ENCODE measurements at regions not wholly inside any gene's neighbourhood (a gene's known extent, or its start where the extent isn't known, plus 50 kb on each side); places are given as distances from the start of the nearest gene placed in this dataset.

DNA sequence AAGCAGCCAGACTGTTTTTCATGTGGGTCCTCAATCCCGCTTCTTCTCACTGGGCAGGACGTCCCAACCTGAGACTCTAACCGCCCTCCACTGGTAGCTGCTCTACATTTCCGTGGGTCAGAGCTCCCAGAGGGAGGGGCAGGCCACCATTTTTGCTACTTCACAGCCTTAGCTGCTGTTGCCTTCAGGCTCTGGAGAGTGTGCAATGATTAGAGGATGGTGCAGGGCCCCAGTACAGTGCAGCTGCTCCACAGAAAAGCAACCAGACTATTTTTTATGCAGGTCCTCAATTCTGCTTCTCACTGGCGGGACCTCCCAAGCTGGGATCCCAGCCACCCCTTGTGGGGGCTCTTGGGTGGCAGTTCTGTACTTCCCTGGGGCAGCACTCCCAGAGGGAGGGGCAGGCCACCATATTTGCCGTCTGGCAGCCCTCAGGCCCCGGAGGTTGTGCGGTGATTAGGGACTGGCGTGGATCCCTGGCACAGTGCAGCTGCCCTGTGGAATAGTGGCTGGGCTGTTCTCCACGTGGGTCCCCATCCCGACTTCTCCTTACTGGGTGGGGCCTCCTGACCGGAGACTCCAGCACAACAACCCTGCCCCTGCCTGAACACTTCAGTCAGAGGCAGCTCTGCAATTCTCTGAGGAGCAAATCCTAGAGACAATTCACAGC lies 647.6 kb upstream of the PKN2 start:
- FAIRE-seq, result no peak

DNA sequence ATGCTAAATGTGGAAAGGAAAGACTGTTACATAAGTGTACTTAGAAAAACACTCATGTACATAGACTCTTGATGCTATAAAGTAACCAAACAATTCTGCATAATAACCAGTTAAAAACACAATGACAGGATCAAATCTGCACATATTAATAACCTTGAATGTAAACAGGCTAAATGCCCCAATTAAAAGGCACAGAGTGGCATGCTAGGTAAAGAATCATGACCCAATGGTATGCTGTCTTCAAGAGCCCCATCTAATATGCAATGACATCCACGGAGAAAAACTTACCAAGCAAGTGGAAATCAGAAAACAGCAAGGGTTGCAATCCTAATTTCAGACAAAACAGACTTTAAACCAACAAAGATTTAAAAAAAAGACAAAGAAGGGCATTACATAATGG lies 644.8 kb upstream of the PKN2 start:
- no peak for FAIRE-seq

DNA sequence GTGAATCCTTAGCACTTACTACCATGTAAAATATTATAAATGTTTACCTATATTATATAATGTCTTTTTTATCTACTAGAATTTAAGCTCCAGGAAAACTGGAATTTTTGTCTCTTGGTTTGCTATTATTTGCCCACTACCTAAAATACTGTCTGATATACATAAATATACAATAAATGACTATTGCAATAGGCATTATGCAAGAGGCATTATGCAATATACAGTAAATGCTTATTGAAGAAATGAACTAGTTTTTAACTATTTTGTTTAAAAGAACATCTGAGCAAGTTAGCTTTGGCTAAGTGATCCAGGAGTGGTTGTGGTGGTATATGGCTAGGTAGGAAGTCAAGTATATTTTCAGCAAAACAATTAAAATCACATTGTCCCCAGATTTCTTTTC lies 640.2 kb upstream of the PKN2 start:
- no peak for FAIRE-seq

DNA sequence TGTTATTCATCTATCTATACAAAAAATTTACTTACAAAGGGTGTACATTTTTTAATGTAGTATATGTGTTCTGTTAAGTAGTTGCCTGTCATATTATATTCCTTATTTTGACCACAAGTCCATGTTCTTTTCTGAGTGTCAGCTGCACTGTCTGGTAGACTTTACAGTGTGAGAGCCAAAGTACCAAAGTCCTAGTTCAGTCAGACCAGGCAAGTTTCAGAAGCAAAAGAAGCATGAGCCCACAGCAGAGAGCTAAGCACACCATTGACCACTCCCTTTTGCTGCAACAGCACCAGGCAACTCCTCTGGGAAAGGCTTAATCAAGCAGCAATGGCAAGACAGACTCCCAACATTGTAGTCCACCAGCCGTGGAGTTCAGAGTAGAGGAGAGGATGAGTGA lies 631.9 kb upstream of the PKN2 start:
- FAIRE-seq, result no peak

DNA sequence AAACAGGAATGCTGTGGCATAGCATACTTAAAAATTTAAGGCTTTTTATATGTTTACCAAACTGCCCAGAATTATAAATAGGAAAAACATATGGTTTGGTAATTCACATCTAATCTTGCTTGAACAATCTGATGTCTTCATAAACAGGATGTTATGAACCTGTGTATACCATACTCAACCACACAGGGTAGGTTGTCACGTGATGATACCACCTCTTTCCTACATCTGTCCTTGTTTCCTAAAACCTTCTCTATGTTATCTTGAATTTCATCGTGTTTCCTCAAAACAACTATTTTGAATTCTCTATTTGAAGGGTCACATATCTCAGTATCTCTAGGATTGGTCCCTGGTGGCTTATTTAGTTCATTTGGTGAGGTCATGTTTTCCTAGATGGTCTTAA lies 631.0 kb upstream of the PKN2 start:
- no peak for FAIRE-seq

DNA sequence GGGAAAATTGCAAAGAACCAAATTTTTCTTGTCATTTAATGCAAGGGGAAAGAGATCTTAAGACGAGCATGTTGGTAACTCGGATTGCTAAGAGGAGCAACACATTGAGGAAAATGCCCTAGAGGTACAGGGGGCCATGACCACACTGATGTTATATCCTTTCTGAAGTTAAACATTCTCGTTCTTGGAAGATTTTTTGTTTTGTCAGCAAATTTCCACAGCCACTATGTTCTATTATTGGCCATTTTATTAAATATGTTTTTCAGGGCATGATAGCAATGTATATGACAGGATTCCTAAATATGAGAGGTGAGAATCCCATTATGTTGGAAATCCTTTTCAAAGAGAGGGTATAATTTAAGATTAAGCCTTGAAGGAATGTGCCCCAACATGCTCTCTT lies 627.2 kb upstream of the PKN2 start:
- FAIRE-seq, result no peak

DNA sequence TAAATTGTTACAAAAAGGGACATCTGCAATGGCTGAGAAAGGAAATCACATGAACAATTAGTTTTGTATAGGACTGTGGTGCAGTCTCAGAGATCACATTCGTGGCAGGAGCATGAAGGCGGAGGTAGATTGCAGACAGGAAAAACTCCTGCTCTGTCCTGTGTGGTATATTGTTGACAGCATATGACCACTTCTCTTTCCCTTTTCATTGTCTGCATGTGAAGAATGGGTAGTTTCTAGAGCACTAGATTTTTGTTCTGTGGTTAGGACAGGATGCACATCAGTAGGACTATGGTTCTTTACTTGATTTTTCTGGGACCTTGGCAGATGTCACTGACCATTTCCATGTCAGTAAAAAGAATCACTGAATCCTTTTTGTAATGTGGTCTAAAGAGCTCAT lies 625.9 kb upstream of the PKN2 start:
- FAIRE-seq, result no peak

DNA sequence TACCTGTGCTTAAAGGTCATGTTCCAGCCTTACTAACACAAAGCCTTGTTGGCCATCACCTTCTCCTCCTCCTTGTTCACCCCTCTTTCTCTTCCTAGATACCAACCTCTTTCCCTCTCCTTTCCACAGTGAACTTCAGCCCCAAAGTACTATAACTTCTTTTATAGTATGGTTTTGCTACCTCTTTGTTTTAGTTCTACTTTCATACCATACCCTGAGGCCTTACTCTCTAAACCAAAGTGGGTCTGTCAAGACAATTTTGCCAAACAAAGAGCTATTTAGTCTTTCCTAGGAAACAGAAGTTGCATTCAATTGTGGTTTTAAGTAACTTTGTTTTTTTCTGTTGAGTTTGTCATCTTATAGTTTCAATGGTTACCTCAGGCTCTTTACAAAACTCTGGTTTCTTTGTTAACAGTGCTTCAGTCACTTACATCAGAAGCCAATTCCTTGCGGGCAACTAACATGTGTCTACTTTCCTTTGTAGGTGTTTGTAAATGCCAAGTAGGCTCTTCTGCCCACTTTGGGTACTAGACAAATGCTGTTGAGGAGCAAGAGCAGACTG lies 623.9 kb upstream of the PKN2 start:
- no peak for FAIRE-seq

DNA sequence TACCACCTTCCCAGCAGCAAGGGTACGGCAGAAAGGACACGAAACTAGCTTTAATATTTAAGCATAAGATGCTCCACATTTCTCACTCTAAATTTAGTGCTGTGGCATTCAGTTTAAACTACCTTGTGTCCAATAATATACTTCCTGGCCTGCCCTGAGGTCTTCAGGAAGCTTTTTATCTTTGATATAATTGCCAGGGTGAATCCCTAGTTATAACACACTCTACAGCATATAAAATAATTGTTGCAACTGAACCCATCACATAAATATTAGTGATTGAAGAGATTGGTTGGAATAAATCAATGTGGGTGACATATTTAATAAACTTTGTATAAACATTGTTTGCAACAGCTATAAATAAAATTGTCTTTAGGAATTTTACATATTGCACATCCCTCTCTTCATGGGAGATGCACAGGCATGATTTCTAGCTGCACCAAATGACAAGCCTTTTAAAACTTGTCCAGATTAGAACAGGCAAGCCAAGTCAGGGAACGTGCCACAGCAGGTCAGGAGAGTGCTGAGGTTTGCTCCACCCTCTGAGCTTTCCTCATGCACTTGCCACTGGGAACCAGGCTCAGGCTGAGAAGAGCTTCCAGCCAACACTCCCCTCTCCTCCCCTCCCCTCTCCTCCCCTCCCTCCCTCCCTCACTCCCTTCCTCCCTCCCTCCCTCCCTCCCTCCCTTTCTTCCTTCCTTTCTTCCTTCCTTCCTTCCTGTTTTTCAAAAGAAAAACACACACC lies 623.2 kb upstream of the PKN2 start:
- no peak for FAIRE-seq

DNA sequence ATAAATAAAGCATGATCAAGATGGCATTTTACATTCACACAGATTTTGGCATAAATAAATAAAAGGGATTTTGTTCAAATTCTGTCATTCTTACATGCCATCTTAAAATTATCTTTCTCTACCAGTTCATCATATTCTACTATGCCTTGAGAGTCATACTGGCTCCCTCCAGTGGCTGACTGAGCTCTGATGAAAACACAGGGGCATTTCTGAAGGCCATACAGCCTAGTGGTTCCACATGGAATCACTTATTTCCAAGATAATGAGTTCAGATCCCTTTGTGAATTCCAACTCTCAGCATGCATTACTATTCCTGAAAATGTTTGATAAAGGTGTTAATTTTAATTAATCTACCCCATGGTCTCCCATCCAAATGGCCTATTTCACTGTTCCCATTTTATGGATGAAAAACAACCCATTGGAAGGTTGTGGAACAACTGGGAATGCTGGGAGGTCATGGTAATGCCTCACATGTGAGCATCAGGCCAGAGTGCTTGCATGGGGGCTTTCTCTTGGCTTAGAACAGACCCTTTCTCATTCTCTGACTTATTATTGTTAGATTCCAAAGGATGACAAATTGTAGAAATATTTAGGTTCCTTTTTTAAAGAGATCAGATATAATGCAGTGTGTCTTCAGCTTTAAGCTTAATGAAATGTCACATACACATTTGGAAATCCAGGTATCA lies 622.4 kb upstream of the PKN2 start:
- no peak for FAIRE-seq

DNA sequence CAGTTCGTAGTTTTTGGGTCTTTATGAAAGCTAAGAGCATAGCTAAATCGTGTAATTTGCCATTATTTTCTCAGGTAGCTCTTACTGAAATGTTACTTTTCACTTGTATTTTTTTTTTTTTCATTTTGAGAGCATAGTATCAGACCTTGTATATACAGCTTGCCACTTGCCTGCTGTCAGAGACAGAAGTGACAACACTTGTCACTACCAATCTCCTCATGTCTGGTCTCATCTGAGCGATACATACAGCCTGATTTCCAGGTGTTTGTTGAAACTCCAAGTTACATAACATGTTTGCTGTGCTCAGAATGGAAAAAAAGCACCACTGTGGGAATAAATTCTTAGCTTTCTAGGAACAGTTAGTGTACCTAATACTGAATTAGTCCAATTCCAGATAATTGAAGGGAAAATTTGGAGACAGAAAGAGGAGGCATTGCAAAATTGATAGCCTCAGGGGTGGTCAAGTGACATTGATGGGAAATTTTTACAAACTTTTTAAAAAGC lies 621.4 kb upstream of the PKN2 start:
- no peak for FAIRE-seq

DNA sequence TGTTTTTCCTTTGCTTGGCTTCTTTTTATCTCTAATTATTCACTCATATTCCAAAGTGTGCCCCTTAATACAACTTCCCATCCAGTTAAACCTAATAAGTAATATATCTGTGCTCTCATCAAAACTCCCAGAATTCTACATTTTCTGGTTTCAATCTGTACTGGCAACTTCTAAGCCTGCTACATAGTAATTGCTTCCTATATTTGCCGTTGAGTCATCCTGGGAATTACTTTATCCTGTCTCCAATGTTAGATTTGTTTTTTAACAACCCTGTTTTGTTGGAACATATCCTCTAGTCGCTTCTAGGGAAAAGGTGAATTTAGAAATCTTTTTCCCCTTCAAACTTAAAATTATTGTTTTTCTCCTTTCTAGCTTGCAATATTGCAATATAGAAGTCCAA lies 620.5 kb upstream of the PKN2 start:
- FAIRE-seq, result no peak

DNA sequence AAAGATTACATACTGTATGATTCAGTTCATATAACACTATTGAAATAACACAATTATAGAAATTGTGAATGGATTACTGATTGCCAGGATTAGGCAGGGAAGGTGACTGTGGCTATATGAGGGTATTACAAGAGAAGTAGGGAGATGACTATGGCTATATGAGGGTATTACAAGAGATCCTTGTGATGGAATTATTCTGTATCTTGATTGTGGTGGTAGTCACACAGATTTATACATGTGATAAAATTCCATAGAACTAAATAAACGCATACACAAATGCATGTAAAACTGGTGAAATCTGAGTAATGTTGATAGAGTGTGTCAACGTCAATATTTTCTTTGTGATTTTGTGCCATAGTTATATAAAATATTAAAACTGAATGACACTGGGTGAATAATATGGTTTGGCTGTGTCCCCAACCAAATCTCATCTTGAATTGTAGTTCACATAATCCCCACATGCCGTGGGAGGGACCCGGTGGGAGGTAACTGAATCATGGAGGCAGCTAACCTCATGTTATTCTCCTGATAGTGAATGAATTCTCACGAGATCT lies 615.6 kb upstream of the PKN2 start:
- no peak for FAIRE-seq

DNA sequence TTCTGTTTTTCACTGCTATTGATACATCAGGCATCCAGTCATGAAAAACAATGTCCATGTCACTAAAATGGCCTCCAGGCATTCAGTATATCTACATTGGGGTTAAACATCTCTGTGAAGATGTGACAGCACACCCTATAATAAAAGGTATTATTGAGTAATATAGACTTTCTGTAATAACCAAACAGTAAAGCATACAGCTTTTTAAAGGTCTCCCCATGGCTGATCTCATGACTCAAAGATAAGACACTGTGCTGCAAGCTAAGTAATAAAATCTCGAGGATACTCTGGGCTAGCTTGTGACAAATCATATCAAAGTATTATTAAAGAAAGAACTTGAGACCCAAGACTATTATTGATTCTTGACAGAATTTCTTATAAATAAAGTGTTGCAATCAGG lies 613.1 kb upstream of the PKN2 start:
- no peak for FAIRE-seq

DNA sequence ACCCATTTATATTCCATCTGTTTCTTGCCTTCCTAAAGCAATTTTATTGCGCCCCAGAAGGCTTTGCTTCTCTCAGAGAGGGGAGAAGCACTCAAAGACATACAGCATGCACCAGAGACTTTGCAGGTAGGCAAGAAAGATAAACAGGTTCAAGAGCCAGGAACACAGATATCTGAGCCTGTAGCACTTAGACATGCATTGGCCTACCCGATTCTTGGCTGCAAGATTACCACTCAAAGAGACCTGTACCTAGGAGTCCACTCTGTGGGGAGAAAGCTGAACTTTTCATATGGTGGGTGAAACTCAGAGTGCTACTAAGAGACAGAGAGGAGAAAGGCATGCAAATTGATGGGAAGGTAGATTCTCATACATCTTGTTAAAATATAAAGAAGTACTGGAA lies 609.4 kb upstream of the PKN2 start:
- no peak for FAIRE-seq

DNA sequence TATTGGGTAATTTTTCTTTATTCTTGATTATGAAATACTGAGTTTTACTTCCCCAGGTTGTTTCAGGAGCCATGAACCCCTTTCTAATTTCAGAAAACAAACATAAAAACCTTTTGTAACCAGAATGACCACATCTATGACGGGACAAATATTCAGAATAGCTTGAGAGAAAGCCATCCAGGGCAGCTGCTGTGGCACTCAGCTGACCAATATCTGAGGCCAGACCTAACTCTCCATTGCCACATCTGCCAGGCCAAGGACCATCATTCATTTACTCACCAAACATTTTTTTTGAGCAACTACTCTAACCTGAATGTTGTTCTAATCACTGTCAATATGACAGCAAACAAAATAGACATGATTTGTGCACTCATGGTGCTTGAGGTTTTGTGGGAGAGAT lies 608.3 kb upstream of the PKN2 start:
- no peak for FAIRE-seq

DNA sequence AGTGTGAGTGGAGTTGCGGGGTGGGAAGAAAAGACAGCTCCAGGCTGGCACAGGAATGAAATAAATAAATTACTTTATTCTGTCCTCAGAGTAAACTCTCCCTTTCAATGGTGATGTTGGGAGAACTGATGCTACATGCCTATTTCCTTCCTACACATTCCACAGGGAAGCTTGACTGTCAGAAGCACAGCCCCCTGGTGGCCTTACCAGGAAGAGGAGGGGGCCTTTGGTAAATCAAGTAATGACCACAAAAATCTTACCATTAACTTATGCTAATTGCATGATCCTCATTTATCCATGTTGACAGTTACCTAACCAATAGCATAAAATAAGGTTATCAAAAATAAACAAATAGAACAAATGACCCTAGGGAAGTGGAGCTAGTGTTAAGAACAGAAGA lies 605.0 kb upstream of the PKN2 start:
- FAIRE-seq, result no peak

DNA sequence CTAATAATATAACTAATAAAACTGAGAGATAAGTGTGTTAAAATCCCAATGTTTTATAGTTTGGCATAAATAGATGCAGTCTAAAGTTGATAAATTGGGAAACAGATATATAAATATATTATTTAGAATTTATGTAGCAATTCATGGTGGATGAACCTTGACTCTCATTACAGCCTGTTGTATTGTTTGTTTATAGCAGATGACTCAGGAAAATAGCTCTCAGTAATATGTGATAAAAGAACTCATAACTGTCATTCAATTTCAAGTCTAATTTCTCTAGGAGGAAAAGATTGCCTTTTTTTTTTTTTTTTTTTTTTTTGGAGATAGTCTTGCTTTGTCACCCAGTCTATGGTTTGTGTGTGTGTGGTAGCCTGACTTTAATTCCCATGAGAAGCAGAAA lies 603.2 kb upstream of the PKN2 start:
- no peak for FAIRE-seq

DNA sequence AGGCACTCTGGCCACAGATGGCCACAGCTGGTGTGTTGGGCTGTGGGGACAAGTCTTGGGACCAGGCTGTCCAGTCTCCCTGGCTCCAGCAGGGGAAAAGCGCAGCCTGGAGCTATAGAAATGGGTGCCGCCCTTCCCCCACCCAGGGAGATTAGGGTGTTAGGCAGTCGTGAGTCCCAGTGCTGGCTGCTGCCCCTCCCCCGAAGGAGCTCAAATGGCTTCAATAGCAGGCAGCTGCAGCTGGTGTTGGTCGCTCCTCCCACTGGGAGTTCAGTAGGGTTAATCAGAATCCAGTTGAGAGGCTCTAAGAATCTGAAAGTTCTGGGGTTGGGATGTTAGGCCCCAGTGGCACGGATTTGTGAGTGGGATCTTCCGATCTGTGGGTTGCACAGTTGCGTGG lies 595.6 kb upstream of the PKN2 start:
- no peak for FAIRE-seq

DNA sequence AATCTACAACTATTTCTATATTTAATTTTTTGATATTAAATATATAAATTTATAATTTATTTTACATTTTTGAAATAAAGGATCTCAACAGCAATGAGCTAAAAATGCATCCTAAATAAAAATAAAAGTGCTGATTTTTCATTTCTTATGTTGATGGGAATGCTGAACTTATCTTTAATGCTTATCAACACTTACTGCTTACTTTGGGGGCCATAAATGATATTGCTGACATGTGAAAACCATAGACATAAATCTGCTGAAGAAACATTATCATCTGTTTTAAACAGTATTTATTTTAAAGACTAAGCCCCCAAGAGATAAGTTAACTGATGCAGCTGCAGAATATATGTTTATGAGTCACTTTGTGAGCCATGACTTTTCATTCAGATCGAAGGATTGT lies 594.1 kb upstream of the PKN2 start:
- no peak for FAIRE-seq

DNA sequence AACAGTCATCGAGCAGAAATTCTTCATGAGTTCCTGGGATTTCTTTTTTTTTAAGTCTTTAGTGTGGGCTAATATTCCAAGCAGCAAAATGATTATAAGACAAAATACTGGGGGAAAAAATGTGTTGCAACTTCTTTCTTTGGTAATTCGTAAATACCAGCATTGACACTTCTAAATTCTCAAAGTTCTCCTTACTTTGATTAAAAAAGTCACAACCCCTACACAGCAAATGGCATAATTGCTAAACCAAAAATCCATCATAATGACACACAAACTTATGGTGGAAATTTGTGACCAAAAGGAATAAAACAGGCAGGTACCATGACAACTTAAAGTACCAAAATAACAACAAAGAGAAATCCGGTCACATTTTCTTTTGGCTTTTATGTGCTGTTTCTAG lies 585.2 kb upstream of the PKN2 start:
- FAIRE-seq, result no peak

DNA sequence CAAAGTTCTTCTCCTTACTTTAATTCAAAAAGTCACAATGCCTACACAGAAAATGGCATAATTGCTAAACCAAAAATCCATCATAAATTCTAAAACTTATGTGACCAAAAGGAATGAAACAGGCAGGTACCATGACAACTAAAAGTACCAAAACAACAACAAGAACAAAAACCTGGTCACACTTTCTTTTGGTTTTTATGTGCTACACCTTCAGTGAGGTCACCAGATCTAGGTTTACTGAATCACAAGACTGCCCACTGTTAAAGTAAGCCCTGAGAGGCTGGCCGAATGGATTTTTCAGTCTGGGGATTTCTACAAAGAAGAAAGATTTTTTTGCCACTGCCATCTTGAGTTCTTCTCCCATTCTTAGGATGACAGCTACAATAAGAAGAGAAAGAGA lies 583.0 kb upstream of the PKN2 start:
- FAIRE-seq, result no peak

DNA sequence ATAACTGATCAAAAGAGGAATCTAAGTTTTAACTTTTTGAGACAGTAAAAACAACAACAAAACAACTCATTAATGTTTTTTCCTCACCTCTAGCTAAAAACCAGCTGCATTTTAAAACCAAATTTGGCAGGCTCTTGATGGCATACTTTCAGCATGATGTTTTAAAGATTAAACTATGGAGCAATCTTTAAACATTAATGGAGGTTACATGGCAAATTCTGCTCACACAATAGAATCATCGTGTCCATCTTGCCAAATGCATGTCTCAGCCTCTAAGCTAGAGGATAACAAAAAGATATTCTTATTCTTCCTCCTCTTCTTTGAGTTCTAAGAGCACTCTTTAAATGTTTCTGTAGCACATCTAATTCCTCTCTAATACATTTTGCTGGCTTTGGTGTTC lies 579.8 kb upstream of the PKN2 start:
- FAIRE-seq, result no peak

DNA sequence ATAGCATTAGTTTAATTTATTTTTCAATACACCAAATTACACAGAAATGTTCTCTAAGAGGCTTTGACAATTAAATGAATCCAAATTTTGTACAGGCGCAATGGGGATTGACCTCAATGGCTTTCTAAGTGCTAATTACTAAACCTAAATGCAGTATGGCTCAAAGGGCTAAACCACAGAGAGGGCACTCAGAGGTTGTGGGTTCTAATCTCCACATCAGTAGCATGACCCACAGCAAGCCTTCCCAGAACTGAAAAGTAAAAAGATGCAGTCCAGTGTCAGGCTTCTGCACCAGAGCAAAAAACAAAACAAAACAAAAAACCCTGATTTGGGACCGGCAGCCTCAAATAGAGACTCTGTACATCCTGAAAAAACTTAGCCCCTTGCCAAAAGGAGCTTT lies 579.2 kb upstream of the PKN2 start:
- no peak for FAIRE-seq
